HepG2 (cell line): ENCODE measurements at regions not wholly inside any gene's neighbourhood (a gene's known extent, or its start where the extent isn't known, plus 50 kb on each side); places are given as distances from the start of the nearest gene placed in this dataset.

ENCODE experiments used
- BHLHE40 ChIP-seq: IDR thresholded peaks from 2 replicates; pipeline ENCODE4 v1.6.1; 2011; ENCODE audit warnings: low read length, improper control_type of control experiment
- CBX2 ChIP-seq, 2 experiments: fragments of 200-600 bp in 1 of 2; sonication (generic); formaldehyde crosslinking in 1 of 2; IDR thresholded peaks; 2 replicates each; pipeline versions ENCODE4 v1.7.0 to v1.8.1; 2018 to 2022; ENCODE audit warnings: low read depth in 2 of 2, low read length in 1 of 2, mild to moderate bottlenecking in 1 of 2, missing genetic modification reagents in 1 of 2
- CEBPZ ChIP-seq: IDR thresholded peaks from 2 replicates; pipeline ENCODE4 v1.6.1; 2012; ENCODE audit warnings: low read length, improper control_type of control experiment
- CTCF ChIP-seq: sonication (generic); formaldehyde crosslinking; IDR thresholded peaks from 2 replicates; pipeline ENCODE4 v1.5.0; 2020; ENCODE audit warnings: mild to moderate bottlenecking, missing genetic modification reagents, moderate library complexity
- JUN ChIP-seq: sonication (generic); formaldehyde crosslinking; IDR thresholded peaks from 2 replicates; pipeline ENCODE4 v1.4.0; 2020; ENCODE audit warnings: mild to moderate bottlenecking, missing genetic modification reagents
- POLR2AphosphoS5 ChIP-seq: IDR thresholded peaks from 2 replicates; pipeline ENCODE4 v1.6.1; 2012; ENCODE audit warnings: low read depth, low read length
- RELA ChIP-seq: sonication (generic); formaldehyde crosslinking; IDR thresholded peaks from 2 replicates; pipeline ENCODE4 v1.4.0; 2020; ENCODE audit warnings: missing genetic modification reagents
- SALL1 ChIP-seq: sonication (generic); formaldehyde crosslinking; IDR thresholded peaks from 2 replicates; pipeline ENCODE4 v1.8.0; 2022; ENCODE audit warnings: mild to moderate bottlenecking, missing genetic modification reagents
- SMC3 ChIP-seq: IDR thresholded peaks from 2 replicates; pipeline ENCODE4 v1.6.1; 2011; ENCODE audit warnings: low read length, improper control_type of control experiment
- TFAP4 ChIP-seq: sonication (generic); IDR thresholded peaks from 2 replicates; pipeline ENCODE4 v1.6.1; 2016; ENCODE audit warnings: low read depth, borderline replicate concordance
- U2AF2 ChIP-seq: fragments of 200-400 bp; formaldehyde crosslinking; IDR thresholded peaks from 2 replicates; pipeline ENCODE4 v1.6.1; 2017; ENCODE audit warnings: low read depth, mild to moderate bottlenecking, low read length
- ZBTB26 ChIP-seq: IDR thresholded peaks from 2 replicates; pipeline ENCODE4 v1.6.1; 2016; ENCODE audit warnings: missing compliant biosample characterization, missing genetic modification reagents, borderline replicate concordance
- ZNF7 ChIP-seq: IDR thresholded peaks from 2 replicates; pipeline ENCODE4 v1.6.1; 2016; ENCODE audit warnings: missing biosample characterization, missing genetic modification reagents
- ZNF839 ChIP-seq: sonication (generic); formaldehyde crosslinking; IDR thresholded peaks from 2 replicates; pipeline ENCODE4 v1.4.0; 2020; ENCODE audit warnings: missing genetic modification reagents, mild to moderate bottlenecking, borderline replicate concordance

GRCh38 chrX:40864972-40865371, 129.6 kb upstream of the MED14 start:
- TF ChIP-seq POLR2AphosphoS5: no peak
- TF ChIP-seq CEBPZ: no peak
- no peak for TF ChIP-seq BHLHE40
- TF ChIP-seq TFAP4: no peak
- no peak for TF ChIP-seq ZNF7 (CRISPR knock-in tag)
- TF ChIP-seq SMC3: no peak
- no peak for TF ChIP-seq ZNF839 (CRISPR knock-in tag)
- TF ChIP-seq CTCF: no peak
- no peak for TF ChIP-seq SALL1 (CRISPR knock-in tag)
- no peak for TF ChIP-seq CBX2 (IDR thresholded peaks at IDR 0.05; ENCODE audit: low read depth, low read length)
- TF ChIP-seq CBX2 (CRISPR knock-in tag; IDR thresholded peaks at IDR 0.05; ENCODE audit: low read depth): no peak
- no peak for TF ChIP-seq ZBTB26 (CRISPR knock-in tag)
- no peak for TF ChIP-seq JUN (CRISPR knock-in tag)
- TF ChIP-seq RELA: no peak
- TF ChIP-seq U2AF2: no peak
